ENCODE measurements at regions not wholly inside any gene's neighbourhood (a gene's known extent, or its start where the extent isn't known, plus 50 kb on each side); places are given as distances from the start of the nearest gene placed in this dataset.

DNA sequence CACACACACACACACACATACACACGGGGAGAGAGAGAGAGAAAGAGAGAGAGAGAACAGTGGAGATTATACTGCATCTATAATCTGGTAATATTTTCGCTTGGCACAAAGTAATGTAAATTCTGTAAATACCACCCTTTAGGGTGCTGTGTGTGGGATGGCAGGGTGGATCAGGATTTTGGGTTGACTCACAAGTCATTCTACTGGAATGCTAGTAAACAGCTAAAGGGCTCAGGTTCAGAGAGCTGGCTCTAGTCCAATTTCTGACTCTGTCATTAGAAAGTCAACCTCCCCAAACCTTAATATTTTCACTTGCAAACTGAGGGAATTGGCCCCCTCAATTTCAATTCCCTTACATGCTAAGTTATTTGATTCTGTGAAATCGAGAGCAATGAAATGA lies 308.3 kb downstream of the TSN start:
- peak; percentile 5 for DNase-seq (ENCODE audit: low read depth)
- no peak overlapping the region for H3K4me3 ChIP-seq (ENCODE audit: control insufficient read depth, low read depth, low read length)
- TF ChIP-seq, protein P1, sequence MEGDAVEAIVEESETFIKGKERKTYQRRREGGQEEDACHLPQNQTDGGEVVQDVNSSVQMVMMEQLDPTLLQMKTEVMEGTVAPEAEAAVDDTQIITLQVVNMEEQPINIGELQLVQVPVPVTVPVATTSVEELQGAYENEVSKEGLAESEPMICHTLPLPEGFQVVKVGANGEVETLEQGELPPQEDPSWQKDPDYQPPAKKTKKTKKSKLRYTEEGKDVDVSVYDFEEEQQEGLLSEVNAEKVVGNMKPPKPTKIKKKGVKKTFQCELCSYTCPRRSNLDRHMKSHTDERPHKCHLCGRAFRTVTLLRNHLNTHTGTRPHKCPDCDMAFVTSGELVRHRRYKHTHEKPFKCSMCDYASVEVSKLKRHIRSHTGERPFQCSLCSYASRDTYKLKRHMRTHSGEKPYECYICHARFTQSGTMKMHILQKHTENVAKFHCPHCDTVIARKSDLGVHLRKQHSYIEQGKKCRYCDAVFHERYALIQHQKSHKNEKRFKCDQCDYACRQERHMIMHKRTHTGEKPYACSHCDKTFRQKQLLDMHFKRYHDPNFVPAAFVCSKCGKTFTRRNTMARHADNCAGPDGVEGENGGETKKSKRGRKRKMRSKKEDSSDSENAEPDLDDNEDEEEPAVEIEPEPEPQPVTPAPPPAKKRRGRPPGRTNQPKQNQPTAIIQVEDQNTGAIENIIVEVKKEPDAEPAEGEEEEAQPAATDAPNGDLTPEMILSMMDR (conservative IDR thresholded peaks at IDR 0.05; ENCODE audit: control insufficient read depth, insufficient read depth, low read depth, low read length) = no peak

DNA sequence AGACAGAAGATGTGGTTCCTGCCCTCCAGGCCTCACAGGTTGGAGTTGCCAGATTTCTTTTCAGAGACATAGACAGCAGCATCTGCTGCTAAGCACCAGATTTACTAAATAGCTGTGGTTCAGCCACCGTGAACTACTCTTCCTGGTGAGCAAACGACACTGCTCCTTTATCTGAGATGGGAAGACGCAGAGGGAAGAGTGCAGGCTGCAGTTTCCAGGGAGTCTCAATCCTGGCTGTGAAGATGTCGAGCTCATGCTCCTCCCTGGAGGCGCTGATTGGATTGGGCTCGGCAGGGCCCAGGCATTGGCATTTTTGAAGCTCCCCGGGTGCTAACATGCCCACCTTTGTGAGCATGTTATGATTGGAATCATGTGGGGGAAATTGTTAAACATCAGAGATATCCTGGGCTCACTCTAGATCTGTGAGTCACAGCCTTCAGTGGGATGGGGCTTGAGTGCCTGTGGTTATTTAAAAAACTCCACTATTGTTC lies 314.8 kb downstream of the TSN start:
- no peak for DNase-seq (ENCODE audit: low read depth)
- TF ChIP-seq, protein P1 (conservative IDR thresholded peaks at IDR 0.05; ENCODE audit: control insufficient read depth, insufficient read depth, low read depth, low read length) = no peak
- no peak overlapping the region for H3K4me3 ChIP-seq (ENCODE audit: control insufficient read depth, low read depth, low read length)

DNA sequence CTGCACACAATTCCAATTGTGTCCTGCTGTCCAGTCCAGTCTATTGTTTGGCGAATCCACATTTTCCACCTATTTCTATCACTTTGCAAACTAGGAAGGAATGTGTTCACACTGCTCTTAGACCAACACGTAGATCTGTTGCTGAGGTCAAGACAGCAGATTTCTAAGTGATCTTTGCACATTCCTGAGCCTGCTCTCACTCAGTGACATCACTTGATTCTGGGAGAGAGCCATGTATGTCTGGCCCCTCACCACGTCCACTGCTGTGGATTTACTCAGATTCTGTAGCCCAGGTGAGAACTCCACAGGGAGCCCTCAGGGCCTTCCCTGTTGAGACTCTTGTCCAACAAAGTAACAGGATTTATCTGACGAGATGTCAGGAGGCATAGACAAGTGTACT lies 317.2 kb downstream of the TSN start:
- TF ChIP-seq, protein P1 (conservative IDR thresholded peaks at IDR 0.05; ENCODE audit: control insufficient read depth, insufficient read depth, low read depth, low read length) = no peak
- no peak overlapping the region for H3K4me3 ChIP-seq (ENCODE audit: control insufficient read depth, low read depth, low read length)
- peak; percentile 5 for DNase-seq (ENCODE audit: low read depth)

DNA sequence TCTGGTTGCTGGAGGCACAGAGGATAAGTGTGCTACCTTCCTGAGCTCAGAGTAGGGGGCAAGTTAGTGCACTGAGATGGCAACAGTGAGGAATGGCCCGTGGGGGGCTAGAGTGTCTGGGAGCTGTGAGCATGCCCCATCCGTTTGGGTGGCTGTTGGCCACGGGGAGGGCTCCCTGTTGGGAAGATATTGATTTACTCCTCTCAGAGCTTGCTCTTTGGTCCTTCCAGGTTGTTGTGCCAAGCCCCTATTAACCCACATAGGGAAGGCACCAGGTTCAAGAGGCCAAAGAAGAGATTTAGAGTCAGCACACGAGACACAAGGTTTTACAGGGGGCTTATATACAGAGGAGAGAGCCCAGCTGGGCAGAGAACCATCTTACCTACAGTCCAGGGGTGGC lies 318.8 kb downstream of the TSN start:
- no peak overlapping the region for H3K4me3 ChIP-seq (ENCODE audit: control insufficient read depth, low read depth, low read length)
- no peak for DNase-seq (ENCODE audit: low read depth)
- TF ChIP-seq, protein P1 (conservative IDR thresholded peaks at IDR 0.05; ENCODE audit: control insufficient read depth, insufficient read depth, low read depth, low read length) = no peak

DNA sequence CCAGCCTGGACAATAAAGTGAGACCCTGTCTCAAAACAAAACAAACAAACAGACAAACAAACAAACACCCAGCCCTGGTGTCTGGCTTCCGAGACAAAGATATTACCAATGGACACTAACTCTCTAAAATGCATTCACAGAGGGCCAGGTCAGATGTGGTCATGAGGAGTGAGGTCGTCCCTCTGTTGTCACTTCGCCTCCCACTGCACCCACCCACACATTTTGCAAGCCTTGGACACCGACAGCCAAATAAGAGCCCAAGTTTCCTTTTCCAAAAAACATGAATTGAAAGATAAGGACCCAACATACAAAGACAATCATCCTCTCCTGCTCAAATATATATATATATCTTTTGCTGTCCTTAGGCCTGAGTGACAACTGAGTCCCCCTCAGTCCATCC lies 319.9 kb downstream of the TSN start:
- no peak for DNase-seq (ENCODE audit: low read depth)
- TF ChIP-seq, protein P1 (conservative IDR thresholded peaks at IDR 0.05; ENCODE audit: control insufficient read depth, insufficient read depth, low read depth, low read length) = no peak
- no peak overlapping the region for H3K4me3 ChIP-seq (ENCODE audit: control insufficient read depth, low read depth, low read length)

DNA sequence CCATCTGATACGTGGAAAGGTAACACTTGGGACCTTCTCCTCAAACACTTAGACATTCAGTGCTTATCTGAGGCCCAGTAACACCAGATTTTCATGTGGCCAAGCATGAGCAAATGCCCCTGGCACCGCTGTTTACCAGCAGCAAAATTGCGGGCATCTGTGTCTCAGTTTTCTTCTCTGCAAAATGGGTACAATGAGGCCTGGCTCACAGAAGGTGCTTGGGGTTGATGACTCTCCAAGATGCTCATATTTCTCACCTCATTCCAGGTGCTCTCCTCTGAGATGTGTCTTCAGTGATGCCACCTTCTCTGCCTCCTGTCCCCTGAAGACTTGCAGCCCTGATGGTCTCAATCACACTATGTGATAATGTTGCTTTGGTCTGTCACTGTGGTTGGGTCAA lies 321.7 kb downstream of the TSN start:
- H3K4me3 ChIP-seq (ENCODE audit: control insufficient read depth, low read depth, low read length) = no peak overlapping the region
- TF ChIP-seq, protein P1 (conservative IDR thresholded peaks at IDR 0.05; ENCODE audit: control insufficient read depth, insufficient read depth, low read depth, low read length) = no peak
- no peak for DNase-seq (ENCODE audit: low read depth)

DNA sequence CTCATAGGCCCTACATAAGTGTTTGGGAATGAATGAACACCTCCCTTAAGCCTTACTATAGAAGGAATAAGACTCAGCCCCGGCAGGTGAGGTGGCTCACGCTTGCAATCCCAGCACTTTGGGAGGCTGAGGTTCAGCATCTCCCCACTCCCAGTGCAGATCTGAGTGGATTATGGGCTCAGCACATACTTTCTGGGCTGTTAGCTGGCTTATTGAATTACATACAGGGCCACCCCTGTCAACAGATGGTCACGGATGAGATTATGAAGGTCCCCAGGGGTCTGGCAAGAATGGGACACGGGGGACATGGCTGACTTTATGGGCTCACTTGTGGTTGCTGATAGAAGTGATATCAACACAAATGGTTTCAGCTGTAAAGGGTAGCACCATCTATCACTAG lies 322.3 kb downstream of the TSN start:
- DNase-seq (ENCODE audit: low read depth) = no peak
- no peak overlapping the region for H3K4me3 ChIP-seq (ENCODE audit: control insufficient read depth, low read depth, low read length)
- TF ChIP-seq, protein P1 (conservative IDR thresholded peaks at IDR 0.05; ENCODE audit: control insufficient read depth, insufficient read depth, low read depth, low read length) = no peak

Data from fibroblast of mammary gland (primary cell).